ENCODE measurements at regions not wholly inside any gene's neighbourhood (a gene's known extent, or its start where the extent isn't known, plus 50 kb on each side); places are given as distances from the start of the nearest gene placed in this dataset.

DNA sequence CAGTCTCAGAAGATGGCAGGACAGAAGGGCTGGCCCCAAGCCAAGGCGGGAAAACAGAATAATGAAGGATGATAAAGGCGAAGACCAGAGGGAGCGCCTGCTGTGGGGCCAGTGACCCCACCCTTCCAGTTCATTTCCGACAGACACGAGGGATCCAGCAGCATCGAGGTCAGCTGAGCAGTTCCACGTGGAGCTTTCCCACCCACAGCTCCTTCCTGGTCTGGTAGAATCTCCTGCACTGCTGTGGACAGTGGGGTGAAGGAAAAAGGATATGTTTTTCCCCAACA, 265.9 kb upstream of the VLDLR start:
- Histone ChIP-seq H3K4me1 (ENCODE audit: insufficient read depth) (peaks cover 26% of the 10 kb centered on the region), H2AFZ (peak overlapping the region; percentile 81; the same call in 1 of the 2 replicates), H4K20me1 (replicated peaks; ENCODE audit: insufficient read depth) (no peaks in the 10 kb centered on the region), H3K9me2 (ENCODE audit: insufficient read depth) (peaks cover 13% of the 10 kb centered on the region), H3K4me3 (no peak overlapping the region), H3K79me2 (replicated peaks; ENCODE audit: insufficient read depth) (no peaks in the 10 kb centered on the region), H3F3A (replicated peaks; ENCODE audit: low read depth) (0 out of 2 replicates have a peak, but pooled peaks cover 5% of the 10 kb centered on the region), H3K4me2 (no peak overlapping the region), H3K27ac (ENCODE audit: low read depth) (no peak overlapping the region), H3K27me3 (ENCODE audit: insufficient read depth) (no peaks in the 10 kb centered on the region), H3K36me3 (ENCODE audit: insufficient read depth) (no peaks in the 10 kb centered on the region)
- H3K9me3 Mint-ChIP-seq, result no peaks in the 10 kb centered on the region; the same call in 1 of the 3 replicates
- TF ChIP-seq ZNF114 (CRISPR knock-in tag; IDR thresholded peaks at IDR 0.05) (no peak), POLR2AphosphoS5 (IDR thresholded peaks at IDR 0.05; ENCODE audit: low read depth) (no peak), JUNB (IDR thresholded peaks at IDR 0.05; ENCODE audit: unreplicated experiment) (no peak), EZH2phosphoT487 (IDR thresholded peaks at IDR 0.05; ENCODE audit: unreplicated experiment) (no peak), EZH2 (IDR thresholded peaks at IDR 0.05; ENCODE audit: low read depth, unreplicated experiment) (no peak), NANOG (IDR thresholded peaks at IDR 0.05; ENCODE audit: borderline replicate concordance) (no peak), ZNF331 (CRISPR knock-in tag; IDR thresholded peaks at IDR 0.05; ENCODE audit: low read depth) (no peak), ZNF462 (CRISPR knock-in tag; IDR thresholded peaks at IDR 0.05) (no peak), STAT1 (IDR thresholded peaks at IDR 0.05; ENCODE audit: unreplicated experiment) (no peak), CREB1 (CRISPR knock-in tag; IDR thresholded peaks at IDR 0.05; ENCODE audit: low read depth) (no peak)
- TF ChIP-seq, protein P1, sequence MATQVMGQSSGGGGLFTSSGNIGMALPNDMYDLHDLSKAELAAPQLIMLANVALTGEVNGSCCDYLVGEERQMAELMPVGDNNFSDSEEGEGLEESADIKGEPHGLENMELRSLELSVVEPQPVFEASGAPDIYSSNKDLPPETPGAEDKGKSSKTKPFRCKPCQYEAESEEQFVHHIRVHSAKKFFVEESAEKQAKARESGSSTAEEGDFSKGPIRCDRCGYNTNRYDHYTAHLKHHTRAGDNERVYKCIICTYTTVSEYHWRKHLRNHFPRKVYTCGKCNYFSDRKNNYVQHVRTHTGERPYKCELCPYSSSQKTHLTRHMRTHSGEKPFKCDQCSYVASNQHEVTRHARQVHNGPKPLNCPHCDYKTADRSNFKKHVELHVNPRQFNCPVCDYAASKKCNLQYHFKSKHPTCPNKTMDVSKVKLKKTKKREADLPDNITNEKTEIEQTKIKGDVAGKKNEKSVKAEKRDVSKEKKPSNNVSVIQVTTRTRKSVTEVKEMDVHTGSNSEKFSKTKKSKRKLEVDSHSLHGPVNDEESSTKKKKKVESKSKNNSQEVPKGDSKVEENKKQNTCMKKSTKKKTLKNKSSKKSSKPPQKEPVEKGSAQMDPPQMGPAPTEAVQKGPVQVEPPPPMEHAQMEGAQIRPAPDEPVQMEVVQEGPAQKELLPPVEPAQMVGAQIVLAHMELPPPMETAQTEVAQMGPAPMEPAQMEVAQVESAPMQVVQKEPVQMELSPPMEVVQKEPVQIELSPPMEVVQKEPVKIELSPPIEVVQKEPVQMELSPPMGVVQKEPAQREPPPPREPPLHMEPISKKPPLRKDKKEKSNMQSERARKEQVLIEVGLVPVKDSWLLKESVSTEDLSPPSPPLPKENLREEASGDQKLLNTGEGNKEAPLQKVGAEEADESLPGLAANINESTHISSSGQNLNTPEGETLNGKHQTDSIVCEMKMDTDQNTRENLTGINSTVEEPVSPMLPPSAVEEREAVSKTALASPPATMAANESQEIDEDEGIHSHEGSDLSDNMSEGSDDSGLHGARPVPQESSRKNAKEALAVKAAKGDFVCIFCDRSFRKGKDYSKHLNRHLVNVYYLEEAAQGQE (IDR thresholded peaks at IDR 0.05; ENCODE audit: unreplicated experiment), result no peak
- TF ChIP-seq, protein P2, sequence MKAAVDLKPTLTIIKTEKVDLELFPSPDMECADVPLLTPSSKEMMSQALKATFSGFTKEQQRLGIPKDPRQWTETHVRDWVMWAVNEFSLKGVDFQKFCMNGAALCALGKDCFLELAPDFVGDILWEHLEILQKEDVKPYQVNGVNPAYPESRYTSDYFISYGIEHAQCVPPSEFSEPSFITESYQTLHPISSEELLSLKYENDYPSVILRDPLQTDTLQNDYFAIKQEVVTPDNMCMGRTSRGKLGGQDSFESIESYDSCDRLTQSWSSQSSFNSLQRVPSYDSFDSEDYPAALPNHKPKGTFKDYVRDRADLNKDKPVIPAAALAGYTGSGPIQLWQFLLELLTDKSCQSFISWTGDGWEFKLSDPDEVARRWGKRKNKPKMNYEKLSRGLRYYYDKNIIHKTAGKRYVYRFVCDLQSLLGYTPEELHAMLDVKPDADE (IDR thresholded peaks at IDR 0.05), result no peak
- TF ChIP-seq, protein P3, sequence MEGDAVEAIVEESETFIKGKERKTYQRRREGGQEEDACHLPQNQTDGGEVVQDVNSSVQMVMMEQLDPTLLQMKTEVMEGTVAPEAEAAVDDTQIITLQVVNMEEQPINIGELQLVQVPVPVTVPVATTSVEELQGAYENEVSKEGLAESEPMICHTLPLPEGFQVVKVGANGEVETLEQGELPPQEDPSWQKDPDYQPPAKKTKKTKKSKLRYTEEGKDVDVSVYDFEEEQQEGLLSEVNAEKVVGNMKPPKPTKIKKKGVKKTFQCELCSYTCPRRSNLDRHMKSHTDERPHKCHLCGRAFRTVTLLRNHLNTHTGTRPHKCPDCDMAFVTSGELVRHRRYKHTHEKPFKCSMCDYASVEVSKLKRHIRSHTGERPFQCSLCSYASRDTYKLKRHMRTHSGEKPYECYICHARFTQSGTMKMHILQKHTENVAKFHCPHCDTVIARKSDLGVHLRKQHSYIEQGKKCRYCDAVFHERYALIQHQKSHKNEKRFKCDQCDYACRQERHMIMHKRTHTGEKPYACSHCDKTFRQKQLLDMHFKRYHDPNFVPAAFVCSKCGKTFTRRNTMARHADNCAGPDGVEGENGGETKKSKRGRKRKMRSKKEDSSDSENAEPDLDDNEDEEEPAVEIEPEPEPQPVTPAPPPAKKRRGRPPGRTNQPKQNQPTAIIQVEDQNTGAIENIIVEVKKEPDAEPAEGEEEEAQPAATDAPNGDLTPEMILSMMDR (conservative IDR thresholded peaks at IDR 0.05; ENCODE audit: low read depth in 2 of 2), result no peak
- peaks cover 27% of the 10 kb centered on the region for H3K4me1 Mint-ChIP-seq
- H3K36me3 Mint-ChIP-seq (ENCODE audit: low read depth), result no peaks in the 10 kb centered on the region; the same call in 2 of the 3 replicates
- DNase-seq (ENCODE audit: low spot score), result no peak
- ATAC-seq, result no peak
- no peak overlapping the region for H3K27ac Mint-ChIP-seq
- no peak overlapping the region for H3K4me3 Mint-ChIP-seq
- peaks cover 6% of the 10 kb centered on the region for H3K27me3 Mint-ChIP-seq (ENCODE audit: insufficient read depth, low read depth, poor library complexity)
